Natural killer cell (primary cell): ENCODE measurements at regions not wholly inside any gene's neighbourhood (a gene's known extent, or its start where the extent isn't known, plus 50 kb on each side); places are given as distances from the start of the nearest gene placed in this dataset.

Experiments
- ATAC-seq, 3 donors: fragments of 150-1000 bp in 2 of 3; fragments of 200-7000 bp in 1 of 3; cut with Tn5 transposase; 1 replicate in 1 of 3; 2 replicates in 2 of 3; pipeline ENCODE4 v1.10.0; 2021; ENCODE audit warnings: mild to moderate bottlenecking in 2 of 3, moderate library complexity in 2 of 3
- DNase-seq, 2 donors: peaks; one replicate each; pipeline versions ENCODE4 v3.0.0 to v3.0.0-alpha.2; 2013 to 2021; ENCODE audit warnings: mixed read lengths in 1 of 2
- H3K27ac ChIP-seq: one replicate; pipeline ENCODE4 v1.5.1; 2013; ENCODE audit warnings: mild to moderate bottlenecking, low read length
- H3K27me3 ChIP-seq: one replicate; pipeline ENCODE4 v1.6.1; 2013; ENCODE audit warnings: low read length; ENCODE audit not compliant: control insufficient read depth, insufficient read depth
- H3K36me3 ChIP-seq: one replicate; pipeline ENCODE4 v1.6.1; 2013; ENCODE audit warnings: low read length; ENCODE audit not compliant: control insufficient read depth, insufficient read depth
- H3K4me1 ChIP-seq: one replicate; pipeline ENCODE4 v1.6.1; 2013; ENCODE audit warnings: low read length; ENCODE audit not compliant: control insufficient read depth, insufficient read depth
- H3K4me3 ChIP-seq: one replicate; pipeline ENCODE4 v1.5.1; 2013; ENCODE audit warnings: low read length
- H3K9me3 ChIP-seq: one replicate; pipeline ENCODE4 v1.6.1; 2013; ENCODE audit warnings: low read length; ENCODE audit not compliant: control insufficient read depth, insufficient read depth
- H3K27ac Mint-ChIP-seq, 2 donors: one replicate each; pipeline ENCODE4 v1.8.0; 2022; ENCODE audit warnings: mild to moderate bottlenecking in 2 of 2, mixed read lengths in 2 of 2, moderate library complexity in 1 of 2
- H3K27me3 Mint-ChIP-seq, 2 donors: one replicate each; pipeline ENCODE4 v1.8.0; 2022; ENCODE audit warnings: low read depth in 2 of 2, mixed read lengths in 2 of 2
- H3K36me3 Mint-ChIP-seq: one replicate; pipeline ENCODE4 v1.8.0; 2022; ENCODE audit warnings: mixed read lengths
- H3K4me1 Mint-ChIP-seq, 2 donors: one replicate each; pipeline ENCODE4 v1.8.0; 2022; ENCODE audit warnings: mixed read lengths in 2 of 2
- H3K4me3 Mint-ChIP-seq: one replicate; pipeline ENCODE4 v1.8.0; 2022; ENCODE audit warnings: mild to moderate bottlenecking, moderate library complexity, mixed read lengths
- H3K9me3 Mint-ChIP-seq, 2 donors: one replicate each; pipeline ENCODE4 v1.8.0; 2022; ENCODE audit warnings: mixed read lengths in 2 of 2
- CTCF ChIP-seq: fragments of 200-600 bp; IDR thresholded peaks from one replicate; pipeline ENCODE4 v1.8.0; 2022; ENCODE audit warnings: antibody characterized with exemption
- WGBS: methylation state at CpG from one replicate; pipeline ENCODE4 v1.1.7; 2013; ENCODE audit warnings: missing lambda C conversion rate; ENCODE audit not compliant: insufficient coverage; 5-methylcytosine and 5-hydroxymethylcytosine counted together
- intact Hi-C: fragments of 100-400 bp; cut with micrococcal nuclease; formaldehyde crosslinking; loops from one replicate; pipeline ENCODE4 v1.14.2; 2022

- intact Hi-C loops = no loop called here
Observed at GRCh38 chr12:5200278-5201087, 156.8 kb downstream of the KCNA5 start.

GRCh38 chr12:5201554-5202218 is 158.0 kb downstream of the KCNA5 start:
- Mint-ChIP-seq H3K27ac (no peak overlapping the region), H3K36me3 (no peaks in the 10 kb centered on the region), H3K27me3 (peaks cover 10 to 17% of the 10 kb centered on the region in 2 donors), H3K9me3 (no peaks in the 10 kb centered on the region), H3K4me1 (no peaks in the 10 kb centered on the region), H3K4me3 (no peak overlapping the region)
- Histone ChIP-seq H3K4me3 (no peak overlapping the region), H3K27me3 (no peaks in the 10 kb centered on the region), H3K9me3 (no peaks in the 10 kb centered on the region), H3K27ac (no peak overlapping the region), H3K4me1 (no peaks in the 10 kb centered on the region), H3K36me3 (no peaks in the 10 kb centered on the region)
- no peak for DNase-seq
- TF ChIP-seq CTCF = no peak
- 57% methylated on average over 18 of the region's 18 CpGs for WGBS
- intact Hi-C loops = no loop called here
- ATAC-seq = no peak

More at GRCh38 chr12:5200278-5201087, 156.8 kb downstream of the KCNA5 start:
- Histone ChIP-seq H3K4me1 (no peaks in the 10 kb centered on the region), H3K4me3 (no peak overlapping the region), H3K27ac (no peak overlapping the region), H3K9me3 (no peaks in the 10 kb centered on the region), H3K36me3 (no peaks in the 10 kb centered on the region), H3K27me3 (no peaks in the 10 kb centered on the region)
- H3K27me3 Mint-ChIP-seq = peaks cover 10 to 17% of the 10 kb centered on the region in 2 donors
- DNase-seq = no peak
- H3K36me3 Mint-ChIP-seq = no peaks in the 10 kb centered on the region
- no peak overlapping the region for H3K4me3 Mint-ChIP-seq
- H3K4me1 Mint-ChIP-seq = no peaks in the 10 kb centered on the region
- ATAC-seq = no peak
- H3K9me3 Mint-ChIP-seq = no peaks in the 10 kb centered on the region
- 30% methylated on average over 14 of the region's 14 CpGs for WGBS
- H3K27ac Mint-ChIP-seq = no peak overlapping the region
- no peak for TF ChIP-seq CTCF

GRCh38 chr12:5203274-5203673 is 159.6 kb downstream of the KCNA5 start:
- peaks cover 7 to 15% of the 10 kb centered on the region in 2 donors for H3K27me3 Mint-ChIP-seq
- ATAC-seq = no peak

More at GRCh38 chr12:5203274-5203673, 159.6 kb downstream of the KCNA5 start:
- Histone ChIP-seq H3K27ac (no peak overlapping the region), H3K4me1 (no peaks in the 10 kb centered on the region), H3K4me3 (no peak overlapping the region), H3K9me3 (no peaks in the 10 kb centered on the region), H3K36me3 (no peaks in the 10 kb centered on the region), H3K27me3 (no peaks in the 10 kb centered on the region)
- no peak for DNase-seq
- Mint-ChIP-seq H3K36me3 (no peaks in the 10 kb centered on the region), H3K4me3 (no peak overlapping the region), H3K9me3 (no peaks in the 10 kb centered on the region), H3K4me1 (no peaks in the 10 kb centered on the region), H3K27ac (no peak overlapping the region)
- TF ChIP-seq CTCF = no peak
- intact Hi-C loops = no loop called here
- no CpG with 5 or more reads among the region's 1 CpG for WGBS
